HPDE6-E6E7 (cell line): ENCODE measurements at regions not wholly inside any gene's neighbourhood (a gene's known extent, or its start where the extent isn't known, plus 50 kb on each side); places are given as distances from the start of the nearest gene placed in this dataset.
"Not testable (repeated sequence)": the region's sequence is repeated elsewhere in the genome, so short reads cannot be mapped to it uniquely, and the experiment has no call there.

Source experiments
- DNase-seq: peaks from one replicate; pipeline ENCODE4 v3.0.0; 2011; ENCODE audit warnings: missing footprints; ENCODE audit errors: extremely low spot score

- no peak for DNase-seq
These were observed 348.6 kb upstream of the KCNH7 start for GRCh38 chr2:163187119-163187518.

DNA sequence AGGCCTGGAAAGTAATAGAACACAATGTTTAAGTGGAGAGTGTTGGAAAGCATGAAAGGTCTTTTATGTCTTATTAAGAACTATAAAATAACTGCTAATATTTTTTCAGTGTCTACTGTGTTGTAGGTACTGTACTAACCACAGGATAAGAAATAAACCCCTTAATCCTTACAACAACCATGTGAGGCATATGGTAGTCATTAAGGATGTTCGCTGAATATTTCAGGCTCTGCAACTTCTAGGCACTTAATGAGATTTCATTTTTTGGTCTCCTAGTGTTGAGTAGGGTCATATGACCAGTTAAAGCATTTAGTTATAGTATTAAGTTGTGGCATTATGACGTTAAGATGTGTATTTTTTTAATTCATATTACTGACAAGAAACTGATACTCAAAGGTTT, 346.6 kb upstream of the KCNH7 start:
- DNase-seq: no peak

- no peak for DNase-seq
These were observed 344.3 kb upstream of the KCNH7 start for GRCh38 chr2:163182764-163183354.

GRCh38 chr2:163177592-163177991, 339.0 kb upstream of the KCNH7 start:
- DNase-seq: no peak

- no peak for DNase-seq
These were observed 336.7 kb upstream of the KCNH7 start for GRCh38 chr2:163175294-163175693.

- no peak for DNase-seq
These were observed 335.0 kb upstream of the KCNH7 start for GRCh38 chr2:163173591-163173990.

DNA sequence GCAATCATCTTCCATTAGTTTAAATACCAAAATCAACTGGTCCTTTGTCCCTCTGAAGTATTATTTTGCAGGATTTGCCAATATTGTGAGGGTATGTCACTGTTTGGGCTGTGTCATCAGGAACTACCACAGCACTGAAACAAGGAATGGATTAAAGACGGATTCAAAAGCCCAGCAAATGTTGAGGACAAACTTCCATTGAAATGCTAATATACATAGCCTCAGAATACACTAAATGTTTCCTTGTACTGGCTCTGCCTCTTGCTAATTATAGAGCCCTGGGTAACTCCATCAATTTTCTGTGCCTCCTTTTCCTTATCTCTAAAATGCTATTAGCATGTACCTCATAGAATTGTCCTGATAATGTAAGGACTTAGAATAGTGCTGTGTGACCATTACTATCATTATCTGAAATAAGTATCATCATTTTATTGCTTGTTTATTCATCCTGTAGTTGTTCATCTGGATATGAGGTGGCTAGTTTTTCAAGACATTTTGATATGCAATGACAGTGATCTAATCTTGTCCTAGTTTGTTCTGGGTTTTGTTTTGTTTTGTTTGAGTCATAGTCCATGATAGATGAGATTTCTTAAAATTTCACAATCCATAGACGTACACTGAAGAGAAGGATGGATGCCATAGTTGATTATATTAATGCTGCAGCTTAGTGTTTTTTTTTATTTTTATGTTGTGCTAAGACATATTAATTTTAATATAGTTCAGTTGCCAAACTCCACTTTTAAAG, 333.4 kb upstream of the KCNH7 start:
- DNase-seq: no peak

- peak; percentile 15 for DNase-seq
These were observed 319.4 kb upstream of the KCNH7 start for GRCh38 chr2:163157891-163158496.

GRCh38 chr2:163157411-163157810, 318.8 kb upstream of the KCNH7 start:
- no peak for DNase-seq

DNA sequence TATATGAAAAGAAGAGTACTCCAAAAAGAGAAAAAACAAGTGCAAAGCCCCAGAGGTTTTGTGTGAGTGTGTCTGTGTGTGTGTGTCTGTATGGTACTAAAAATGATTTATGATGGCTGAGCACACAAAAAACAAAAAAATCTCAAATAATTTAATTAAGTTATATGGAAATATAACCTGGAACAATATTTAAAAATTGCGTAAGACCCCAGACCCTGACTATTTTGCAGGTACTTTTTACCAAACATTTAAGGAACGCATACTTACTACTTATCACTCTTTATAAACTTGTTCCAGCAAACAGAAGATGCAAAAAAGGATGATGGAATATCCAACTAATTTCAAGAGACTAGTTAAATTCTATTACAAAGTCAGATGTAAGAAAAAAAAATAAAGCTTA, 317.4 kb upstream of the KCNH7 start:
- DNase-seq: no peak

DNA sequence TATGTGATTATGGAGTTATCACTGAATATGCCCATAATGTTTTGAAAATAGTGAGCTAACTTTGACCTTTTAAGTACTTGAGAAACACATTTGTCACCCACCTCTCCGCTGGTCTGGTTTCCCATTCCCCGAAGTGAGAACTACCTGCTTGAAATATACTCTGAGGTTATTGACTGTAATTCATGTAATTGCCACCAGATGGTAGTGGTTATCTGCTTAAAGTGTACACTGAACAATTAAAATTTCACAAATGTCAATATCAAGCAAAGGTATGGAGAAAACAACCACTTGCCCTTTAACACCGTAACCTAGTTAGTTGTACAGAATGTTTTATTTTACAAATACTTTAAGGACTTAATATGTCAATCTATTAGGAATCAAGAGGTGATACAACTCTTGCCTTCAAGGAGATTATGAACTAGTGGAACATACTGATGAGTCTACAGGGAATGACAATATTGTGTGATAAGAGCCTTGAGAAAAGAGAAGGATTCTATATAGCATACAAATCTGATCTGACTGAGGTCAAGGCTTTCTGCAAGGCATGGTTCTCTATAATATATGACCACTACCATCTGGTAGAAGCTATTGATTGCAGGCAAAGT, 316.8 kb upstream of the KCNH7 start:
- peak; percentile 27 for DNase-seq

DNA sequence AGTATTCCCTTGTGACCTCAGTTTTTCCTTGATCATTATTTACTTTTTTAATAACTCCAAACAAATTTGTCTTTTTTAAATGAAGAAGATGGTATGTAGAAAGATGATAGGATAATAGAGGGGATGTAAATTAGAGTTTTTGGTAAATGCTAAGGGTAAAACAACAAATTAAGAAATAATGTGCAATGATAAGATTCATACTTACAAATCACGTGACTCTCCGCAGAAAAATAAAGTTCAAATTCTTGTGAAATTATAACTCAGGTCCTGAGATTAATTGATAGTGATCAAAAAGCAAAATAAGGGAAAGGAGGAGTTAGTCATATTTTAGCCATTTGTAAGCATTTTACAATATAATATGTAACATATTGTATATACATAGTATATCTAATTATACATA, 304.1 kb upstream of the KCNH7 start:
- DNase-seq: no peak

DNA sequence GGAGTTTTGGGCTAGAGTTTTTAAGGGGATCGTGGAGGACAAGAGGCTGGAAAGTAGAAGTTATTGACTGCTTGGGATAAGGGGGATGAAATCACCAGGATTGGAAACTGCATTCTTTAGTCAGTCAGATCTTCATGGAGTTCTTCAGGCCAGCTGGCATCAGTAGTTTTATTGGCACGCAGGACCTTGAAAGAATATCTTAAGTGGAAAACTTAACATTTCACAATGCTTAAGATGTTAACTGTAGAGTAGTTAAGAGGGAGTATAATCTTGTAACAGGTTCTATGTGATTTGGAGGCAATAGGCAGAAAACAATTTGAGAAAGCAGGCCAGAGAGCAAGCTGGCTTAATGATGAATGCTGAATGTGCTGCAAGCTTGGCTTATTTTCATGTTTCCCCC, 300.4 kb upstream of the KCNH7 start:
- DNase-seq: no peak

DNA sequence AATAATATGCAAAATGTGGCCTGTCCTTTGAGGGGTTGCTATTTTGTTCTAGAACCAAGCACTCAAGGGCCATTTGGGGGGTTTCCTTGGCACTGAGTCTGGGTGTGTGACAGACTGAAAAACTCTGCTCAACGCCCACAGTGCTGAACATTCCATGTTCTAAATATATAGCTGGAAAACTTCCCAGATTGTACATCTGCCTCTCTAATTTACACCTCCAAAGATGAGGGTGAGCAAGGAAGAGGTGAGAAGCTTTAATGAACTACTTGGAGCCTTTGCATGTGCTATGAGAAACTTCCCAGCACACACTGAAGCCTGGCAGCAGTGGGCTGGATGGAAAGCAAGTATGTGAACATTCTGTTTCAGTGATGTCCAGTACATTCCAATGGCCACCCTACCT, 296.7 kb upstream of the KCNH7 start:
- no peak for DNase-seq

- no peak for DNase-seq
These were observed 295.0 kb upstream of the KCNH7 start for GRCh38 chr2:163133602-163134001.

DNA sequence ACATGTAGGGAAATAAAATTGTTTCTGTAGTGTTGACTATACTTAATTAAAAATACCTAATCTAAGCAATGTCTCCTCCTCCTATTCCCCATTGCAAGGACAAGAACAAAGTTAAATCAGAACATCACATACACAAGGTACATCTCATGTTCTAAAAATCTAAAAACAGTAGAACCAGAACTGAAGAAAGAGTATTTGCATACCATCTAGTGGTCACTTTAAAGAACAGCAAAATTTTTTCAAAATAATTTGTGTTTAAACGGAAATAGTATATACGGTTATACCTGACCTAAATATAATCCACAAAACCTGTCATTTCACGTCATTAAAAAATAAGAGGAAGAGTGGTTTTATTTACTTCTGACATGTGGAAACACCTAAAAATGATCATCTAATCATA, 294.3 kb upstream of the KCNH7 start:
- no peak for DNase-seq

DNA sequence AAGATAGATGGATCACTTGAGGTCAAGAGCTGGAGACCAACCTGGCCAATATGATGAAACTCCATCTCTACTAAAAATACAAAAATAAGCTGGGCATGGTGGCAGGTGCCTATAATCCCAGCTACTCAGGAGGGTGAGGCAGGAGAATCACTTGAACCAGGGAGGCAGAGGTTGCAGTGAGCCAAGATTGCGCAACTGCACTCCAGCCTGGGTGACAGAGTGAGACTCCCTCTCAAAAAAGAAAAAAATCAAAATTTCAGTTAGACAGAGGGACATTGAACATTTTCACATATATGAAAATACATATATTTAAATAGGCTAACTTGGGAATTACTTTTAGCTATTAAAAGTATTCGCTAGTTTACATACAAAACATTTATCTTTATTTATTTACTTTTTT, 293.6 kb upstream of the KCNH7 start:
- DNase-seq: not testable (repeated sequence)

GRCh38 chr2:163123526-163123925, 285.0 kb upstream of the KCNH7 start:
- no peak for DNase-seq

DNA sequence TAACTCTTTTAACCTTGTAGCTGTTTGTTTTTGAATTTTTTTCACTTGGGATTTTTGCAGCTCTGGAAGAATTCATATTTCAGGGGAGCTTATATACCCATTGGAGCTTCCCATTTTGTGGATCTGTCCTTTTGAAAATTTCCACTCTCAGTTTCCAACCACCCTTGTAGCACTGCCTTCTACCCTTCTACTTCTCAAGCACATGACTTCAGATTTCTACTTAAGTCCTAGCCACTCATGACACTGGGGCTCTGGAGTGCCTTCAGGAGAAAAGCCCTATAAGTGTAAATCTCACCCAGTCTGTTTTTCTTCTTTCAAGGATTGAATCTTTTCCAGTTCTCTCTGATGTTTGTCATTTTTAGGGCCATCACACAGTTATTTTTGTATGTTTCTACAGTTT, 283.7 kb upstream of the KCNH7 start:
- DNase-seq: no peak

- DNase-seq: no peak
These were observed 282.9 kb upstream of the KCNH7 start for GRCh38 chr2:163121483-163121882.

DNA sequence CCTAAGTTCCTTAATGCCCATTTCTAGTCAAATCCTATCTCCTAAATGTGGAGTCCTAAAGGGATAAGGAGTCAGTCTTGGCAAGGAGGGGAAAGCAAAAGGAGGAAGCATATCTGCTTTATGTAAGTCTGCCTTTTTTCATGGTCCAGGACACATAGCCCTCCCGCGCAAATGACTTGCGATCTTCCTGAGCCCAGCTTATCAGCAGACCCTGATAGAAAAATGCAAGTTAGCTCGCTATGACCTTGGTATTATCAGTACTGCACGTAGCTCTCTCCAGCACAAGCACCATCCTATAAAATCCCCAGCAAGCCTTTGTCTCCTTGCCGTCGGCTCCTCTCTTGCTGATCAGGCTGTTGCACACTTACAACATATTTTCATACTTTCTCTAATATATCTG, 281.4 kb upstream of the KCNH7 start:
- DNase-seq: no peak

DNA sequence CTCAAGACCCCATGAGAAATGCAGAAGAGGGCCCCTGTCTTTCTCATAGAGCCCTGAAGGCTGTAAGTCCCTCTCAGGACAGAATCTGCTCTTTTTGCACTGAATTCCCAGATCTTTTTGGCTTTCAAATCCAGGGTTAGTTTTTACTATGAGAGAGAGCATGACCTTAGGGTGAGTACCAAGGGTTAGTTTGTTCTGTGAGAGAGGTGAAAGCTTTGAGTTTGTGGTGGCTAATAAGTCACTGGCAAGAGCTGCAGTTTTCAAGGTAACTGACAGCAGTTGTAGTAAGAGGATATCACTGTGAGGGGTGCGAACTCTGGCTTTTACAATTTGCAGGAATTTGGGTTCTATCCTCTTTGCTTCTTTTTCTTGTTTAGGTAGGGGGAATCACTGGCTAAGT, 248.4 kb upstream of the KCNH7 start:
- no peak for DNase-seq
